ENCODE measurements at regions not wholly inside any gene's neighbourhood (a gene's known extent, or its start where the extent isn't known, plus 50 kb on each side); places are given as distances from the start of the nearest gene placed in this dataset.
A peak's percentile ranks its signal among the peaks of the same experiment; 100 is the strongest.
"Not testable (repeated sequence)": the region's sequence is repeated elsewhere in the genome, so short reads cannot be mapped to it uniquely, and the experiment has no call there.

GRCh38 chr3:112736386-112736785 lies 95.4 kb upstream of the CCDC80 start:
- FAIRE-seq, result no peak

- no peak for FAIRE-seq
Measured at GRCh38 chr3:112735926-112736325, 95.0 kb upstream of the CCDC80 start.

GRCh38 chr3:112734736-112735350 lies 93.9 kb upstream of the CCDC80 start:
- FAIRE-seq, result no peak

- FAIRE-seq, result no peak
Measured at GRCh38 chr3:112734171-112734570, 93.2 kb upstream of the CCDC80 start.

- FAIRE-seq, result no peak
Measured at GRCh38 chr3:112730210-112730609, 89.3 kb upstream of the CCDC80 start.

- FAIRE-seq, result no peak
Measured at GRCh38 chr3:112721231-112721630, 80.3 kb upstream of the CCDC80 start.

- FAIRE-seq, result no peak
Measured at GRCh38 chr3:112718967-112719366, 78.0 kb upstream of the CCDC80 start.

- FAIRE-seq, result no peak
Measured at GRCh38 chr3:112718516-112718915, 77.6 kb upstream of the CCDC80 start.

- no peak for FAIRE-seq
Measured at GRCh38 chr3:112709911-112710310, 69.0 kb upstream of the CCDC80 start.

GRCh38 chr3:112699436-112699978 lies 58.6 kb upstream of the CCDC80 start:
- FAIRE-seq, result no peak

GRCh38 chr3:112698442-112698841 lies 57.5 kb upstream of the CCDC80 start:
- not testable (repeated sequence) for FAIRE-seq

- FAIRE-seq, result not testable (repeated sequence)
Measured at GRCh38 chr3:112696244-112696643, 55.3 kb upstream of the CCDC80 start.

GRCh38 chr3:112695377-112696108 lies 54.6 kb upstream of the CCDC80 start:
- peak; percentile 6 for FAIRE-seq

GRCh38 chr3:112694906-112695305 lies 54.0 kb upstream of the CCDC80 start:
- FAIRE-seq, result not testable (repeated sequence)

- no peak for FAIRE-seq
Measured at GRCh38 chr3:112693186-112693585, 52.2 kb upstream of the CCDC80 start.
